ENCODE measurements at regions not wholly inside any gene's neighbourhood (a gene's known extent, or its start where the extent isn't known, plus 50 kb on each side); places are given as distances from the start of the nearest gene placed in this dataset.

DNA sequence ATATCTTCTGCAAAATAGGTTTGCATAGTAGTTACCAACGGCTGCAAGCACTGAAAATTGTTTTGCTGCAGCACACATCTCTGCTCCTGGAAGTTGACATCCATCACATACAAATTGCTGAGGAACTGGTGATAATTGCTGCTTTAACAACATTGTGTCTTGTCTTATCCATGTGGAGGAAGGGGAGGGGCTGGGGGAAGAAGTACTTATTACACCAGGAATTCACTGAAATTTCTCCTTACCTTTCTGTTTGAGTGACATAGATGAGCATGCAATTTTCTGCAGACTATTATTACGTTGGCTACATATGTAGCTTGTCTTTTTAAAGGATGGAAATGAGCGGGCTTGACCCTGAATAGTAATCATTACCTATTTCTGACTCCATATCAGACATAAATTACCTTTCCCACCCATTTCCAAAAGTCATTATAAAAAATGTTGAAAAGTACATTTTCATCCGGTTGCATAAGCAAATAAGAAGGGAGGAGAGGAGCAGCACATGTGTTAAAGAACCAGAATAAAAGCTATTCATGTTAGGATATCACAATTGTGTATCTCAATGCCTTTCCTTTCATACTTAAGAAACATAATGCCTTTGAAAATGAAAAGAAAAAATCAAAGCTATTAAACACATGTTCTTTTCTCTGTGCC lies 1905.6 kb downstream of the PCDH7 start:
- no peaks in the 10 kb centered on the region for H3K79me2 ChIP-seq (ENCODE audit: control insufficient read depth, insufficient read depth, low read length)
- TF ChIP-seq, protein P1, sequence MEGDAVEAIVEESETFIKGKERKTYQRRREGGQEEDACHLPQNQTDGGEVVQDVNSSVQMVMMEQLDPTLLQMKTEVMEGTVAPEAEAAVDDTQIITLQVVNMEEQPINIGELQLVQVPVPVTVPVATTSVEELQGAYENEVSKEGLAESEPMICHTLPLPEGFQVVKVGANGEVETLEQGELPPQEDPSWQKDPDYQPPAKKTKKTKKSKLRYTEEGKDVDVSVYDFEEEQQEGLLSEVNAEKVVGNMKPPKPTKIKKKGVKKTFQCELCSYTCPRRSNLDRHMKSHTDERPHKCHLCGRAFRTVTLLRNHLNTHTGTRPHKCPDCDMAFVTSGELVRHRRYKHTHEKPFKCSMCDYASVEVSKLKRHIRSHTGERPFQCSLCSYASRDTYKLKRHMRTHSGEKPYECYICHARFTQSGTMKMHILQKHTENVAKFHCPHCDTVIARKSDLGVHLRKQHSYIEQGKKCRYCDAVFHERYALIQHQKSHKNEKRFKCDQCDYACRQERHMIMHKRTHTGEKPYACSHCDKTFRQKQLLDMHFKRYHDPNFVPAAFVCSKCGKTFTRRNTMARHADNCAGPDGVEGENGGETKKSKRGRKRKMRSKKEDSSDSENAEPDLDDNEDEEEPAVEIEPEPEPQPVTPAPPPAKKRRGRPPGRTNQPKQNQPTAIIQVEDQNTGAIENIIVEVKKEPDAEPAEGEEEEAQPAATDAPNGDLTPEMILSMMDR (conservative IDR thresholded peaks at IDR 0.05 in 1 of 2, IDR thresholded peaks at IDR 0.05 in 1 of 2; ENCODE audit: low read depth in 1 of 2, low read length in 2 of 2): no peak
- no peak for TF ChIP-seq EZH2 (IDR thresholded peaks at IDR 0.05; ENCODE audit: low read length, missing control alignments)
- H3K9ac ChIP-seq (ENCODE audit: insufficient read depth, low read length): no peak overlapping the region
- no peak overlapping the region for H3K4me2 ChIP-seq (ENCODE audit: extremely low read depth, insufficient read depth, low read length)
- no peaks in the 10 kb centered on the region for H3K27me3 ChIP-seq (ENCODE audit: control insufficient read depth, insufficient read depth, low read length)
- no peak overlapping the region for H2AFZ ChIP-seq (ENCODE audit: low read length)
- no peaks in the 10 kb centered on the region for H3K9me3 ChIP-seq (ENCODE audit: control insufficient read depth, insufficient read depth, low read depth, low read length)
- H3K27ac ChIP-seq (ENCODE audit: insufficient read depth, low read length): no peak overlapping the region
- no peak overlapping the region for H3K4me3 ChIP-seq (replicated peaks in 1 of 4; ENCODE audit: control extremely low read depth in 1 of 4, insufficient read depth in 1 of 4, low read depth in 3 of 4, low read length in 4 of 4)
- H3K36me3 ChIP-seq (ENCODE audit: control insufficient read depth, insufficient read depth, low read length): no peaks in the 10 kb centered on the region
- H3K4me1 ChIP-seq (ENCODE audit: control insufficient read depth, extremely low read depth, insufficient read depth, low read length): no peaks in the 10 kb centered on the region
- H4K20me1 ChIP-seq (ENCODE audit: control insufficient read depth, extremely low read depth, insufficient read depth, low read length): no peaks in the 10 kb centered on the region
- DNase-seq (ENCODE audit: low read depth in 2 of 2): no peak

DNA sequence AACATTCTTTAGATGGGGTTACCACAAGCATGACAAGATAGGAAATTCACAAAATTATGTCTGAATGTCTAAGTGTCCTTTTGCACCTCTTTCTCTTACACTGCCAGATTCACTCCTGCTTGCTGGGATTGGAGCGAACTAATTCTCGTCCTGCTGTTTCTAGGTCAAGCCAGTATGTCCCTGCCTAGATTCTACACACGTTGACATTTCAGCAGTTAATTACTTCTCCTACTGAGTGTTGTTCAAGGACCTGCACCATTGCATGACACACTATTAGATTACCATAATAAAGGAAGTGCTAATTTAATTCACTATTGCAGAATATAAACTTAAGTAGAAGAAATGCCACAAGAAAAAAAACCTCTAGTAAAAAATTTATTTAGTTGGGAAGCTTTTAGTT lies 1911.7 kb downstream of the PCDH7 start:
- DNase-seq (ENCODE audit: low read depth in 2 of 2): no peak
- Histone ChIP-seq H3K4me2 (ENCODE audit: extremely low read depth, insufficient read depth, low read length) (no peak overlapping the region), H3K4me3 (replicated peaks in 1 of 4; ENCODE audit: control extremely low read depth in 1 of 4, insufficient read depth in 1 of 4, low read depth in 3 of 4, low read length in 4 of 4) (no peak overlapping the region), H4K20me1 (ENCODE audit: control insufficient read depth, extremely low read depth, insufficient read depth, low read length) (no peaks in the 10 kb centered on the region), H3K79me2 (ENCODE audit: control insufficient read depth, insufficient read depth, low read length) (no peaks in the 10 kb centered on the region), H3K9ac (ENCODE audit: insufficient read depth, low read length) (no peak overlapping the region), H3K9me3 (ENCODE audit: control insufficient read depth, insufficient read depth, low read depth, low read length) (no peaks in the 10 kb centered on the region), H3K27ac (ENCODE audit: insufficient read depth, low read length) (no peak overlapping the region), H3K4me1 (ENCODE audit: control insufficient read depth, extremely low read depth, insufficient read depth, low read length) (no peaks in the 10 kb centered on the region), H3K36me3 (ENCODE audit: control insufficient read depth, insufficient read depth, low read length) (no peaks in the 10 kb centered on the region), H2AFZ (ENCODE audit: low read length) (no peak overlapping the region), H3K27me3 (ENCODE audit: control insufficient read depth, insufficient read depth, low read length) (no peaks in the 10 kb centered on the region)
- TF ChIP-seq, protein P1 (conservative IDR thresholded peaks at IDR 0.05 in 1 of 2, IDR thresholded peaks at IDR 0.05 in 1 of 2; ENCODE audit: low read depth in 1 of 2, low read length in 2 of 2): no peak
- no peak for TF ChIP-seq EZH2 (IDR thresholded peaks at IDR 0.05; ENCODE audit: low read length, missing control alignments)

DNA sequence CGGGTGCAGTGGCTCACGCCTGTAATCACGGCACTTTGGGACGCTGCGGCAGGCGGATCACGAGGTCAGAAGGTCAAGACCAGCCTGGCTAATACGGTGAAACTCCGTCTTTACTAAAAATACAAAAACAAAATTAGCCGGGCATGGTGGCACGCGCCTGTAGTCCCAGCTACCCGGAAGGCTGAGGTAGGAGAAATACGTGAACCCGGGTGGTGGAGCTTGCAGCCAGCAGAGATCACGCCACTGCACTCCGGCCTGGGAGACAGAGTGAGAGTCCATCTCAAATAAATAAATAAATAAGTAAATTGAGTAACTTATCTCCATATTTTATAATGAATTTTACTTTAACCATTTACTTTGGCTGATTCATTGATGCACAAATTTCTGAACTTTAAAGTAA lies 1913.3 kb downstream of the PCDH7 start:
- Histone ChIP-seq H3K9ac (ENCODE audit: insufficient read depth, low read length) (no peak overlapping the region), H3K36me3 (ENCODE audit: control insufficient read depth, insufficient read depth, low read length) (no peaks in the 10 kb centered on the region), H3K27ac (ENCODE audit: insufficient read depth, low read length) (no peak overlapping the region), H4K20me1 (ENCODE audit: control insufficient read depth, extremely low read depth, insufficient read depth, low read length) (no peaks in the 10 kb centered on the region), H3K4me1 (ENCODE audit: control insufficient read depth, extremely low read depth, insufficient read depth, low read length) (no peaks in the 10 kb centered on the region), H3K4me2 (ENCODE audit: extremely low read depth, insufficient read depth, low read length) (no peak overlapping the region), H3K79me2 (ENCODE audit: control insufficient read depth, insufficient read depth, low read length) (no peaks in the 10 kb centered on the region), H3K27me3 (ENCODE audit: control insufficient read depth, insufficient read depth, low read length) (no peaks in the 10 kb centered on the region), H3K9me3 (ENCODE audit: control insufficient read depth, insufficient read depth, low read depth, low read length) (no peaks in the 10 kb centered on the region), H2AFZ (ENCODE audit: low read length) (no peak overlapping the region), H3K4me3 (replicated peaks in 1 of 4; ENCODE audit: control extremely low read depth in 1 of 4, insufficient read depth in 1 of 4, low read depth in 3 of 4, low read length in 4 of 4) (no peak overlapping the region)
- TF ChIP-seq, protein P1 (conservative IDR thresholded peaks at IDR 0.05 in 1 of 2, IDR thresholded peaks at IDR 0.05 in 1 of 2; ENCODE audit: low read depth in 1 of 2, low read length in 2 of 2): no peak
- no peak for DNase-seq (ENCODE audit: low read depth in 2 of 2)

Measured in fibroblast of lung (primary cell).